HuH-7 (cell line): ENCODE measurements at regions not wholly inside any gene's neighbourhood (a gene's known extent, or its start where the extent isn't known, plus 50 kb on each side); places are given as distances from the start of the nearest gene placed in this dataset.
A peak's percentile ranks its signal among the peaks of the same experiment; 100 is the strongest.

ENCODE experiments used
- DNase-seq: peaks from one replicate; pipeline ENCODE4 v3.0.0; 2011; ENCODE audit warnings: low spot score

GRCh38 chr6:115060581-115060980, 717.8 kb upstream of the HS3ST5 start:
- no peak for DNase-seq

GRCh38 chr6:115058414-115059211, 715.8 kb upstream of the HS3ST5 start:
- no peak for DNase-seq

- no peak for DNase-seq
Observed at GRCh38 chr6:115055579-115055978, 712.8 kb upstream of the HS3ST5 start.

GRCh38 chr6:115054242-115054641, 711.4 kb upstream of the HS3ST5 start:
- DNase-seq: peak; percentile 20

- DNase-seq: no peak
Observed at GRCh38 chr6:115053169-115053860, 710.5 kb upstream of the HS3ST5 start.

GRCh38 chr6:115016593-115016992, 673.8 kb upstream of the HS3ST5 start:
- DNase-seq: no peak

GRCh38 chr6:115004982-115005381, 662.2 kb upstream of the HS3ST5 start:
- DNase-seq: no peak

GRCh38 chr6:115004204-115004603, 661.4 kb upstream of the HS3ST5 start:
- no peak for DNase-seq

GRCh38 chr6:115001731-115002350, 659.0 kb upstream of the HS3ST5 start:
- no peak for DNase-seq

- no peak for DNase-seq
Observed at GRCh38 chr6:115000736-115001135, 657.9 kb upstream of the HS3ST5 start.

GRCh38 chr6:114998492-114998891, 655.7 kb upstream of the HS3ST5 start:
- no peak for DNase-seq

- no peak for DNase-seq
Observed at GRCh38 chr6:114997813-114998292, 655.0 kb upstream of the HS3ST5 start.

- DNase-seq: no peak
Observed at GRCh38 chr6:114995526-114995925, 652.7 kb upstream of the HS3ST5 start.

GRCh38 chr6:114989279-114989964, 646.6 kb upstream of the HS3ST5 start:
- DNase-seq: no peak

GRCh38 chr6:114987281-114987680, 644.5 kb upstream of the HS3ST5 start:
- no peak for DNase-seq

GRCh38 chr6:114955363-114955762, 612.5 kb upstream of the HS3ST5 start:
- no peak for DNase-seq

- DNase-seq: no peak
Observed at GRCh38 chr6:114952229-114952628, 609.4 kb upstream of the HS3ST5 start.

- no peak for DNase-seq
Observed at GRCh38 chr6:114945392-114945791, 602.6 kb upstream of the HS3ST5 start.

GRCh38 chr6:114941078-114941477, 598.3 kb upstream of the HS3ST5 start:
- no peak for DNase-seq

GRCh38 chr6:114940181-114940580, 597.4 kb upstream of the HS3ST5 start:
- no peak for DNase-seq

GRCh38 chr6:114939630-114940029, 596.8 kb upstream of the HS3ST5 start:
- no peak for DNase-seq

- DNase-seq: no peak
Observed at GRCh38 chr6:114936080-114936479, 593.3 kb upstream of the HS3ST5 start.
